ENCODE measurements at regions not wholly inside any gene's neighbourhood (a gene's known extent, or its start where the extent isn't known, plus 50 kb on each side); places are given as distances from the start of the nearest gene placed in this dataset.

DNA sequence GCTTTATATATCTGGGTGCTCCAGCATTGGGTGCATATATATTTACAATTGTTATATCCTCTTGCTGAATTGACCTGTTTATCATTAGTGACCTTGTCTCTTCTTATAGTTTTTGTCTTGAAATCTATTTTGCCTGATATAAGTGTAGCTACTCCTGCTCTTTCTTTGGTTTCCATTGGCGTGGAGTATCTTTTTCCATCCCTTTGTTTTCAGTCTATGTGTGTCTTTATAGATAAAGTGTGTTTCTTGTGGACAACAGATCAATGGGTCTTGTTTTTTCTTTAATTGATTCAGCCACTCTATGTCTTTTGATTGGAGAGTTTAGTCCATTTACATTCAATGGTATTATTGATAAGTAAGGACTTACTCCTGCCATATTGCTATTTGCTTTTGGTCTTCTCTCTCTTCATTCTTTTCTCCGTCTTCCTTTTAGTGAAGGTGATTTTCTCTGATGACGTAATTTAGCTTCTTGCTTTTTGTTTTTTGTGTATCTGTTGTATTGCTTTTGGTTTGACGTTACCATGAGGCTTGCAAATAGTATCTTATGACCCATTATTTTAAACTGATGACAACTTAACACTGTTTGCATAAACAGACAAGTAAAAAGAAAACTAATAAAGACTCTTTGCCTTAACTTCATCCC is 347.6 kb downstream of the TMEM121 start:
- TF ChIP-seq CTCF (IDR thresholded peaks at IDR 0.05) (no peak), POLR2A (IDR thresholded peaks at IDR 0.05) (no peak)

All from heart left ventricle (tissue), 13 donors.